Nephron progenitor cell (in vitro differentiated cells): ENCODE measurements at regions not wholly inside any gene's neighbourhood (a gene's known extent, or its start where the extent isn't known, plus 50 kb on each side); places are given as distances from the start of the nearest gene placed in this dataset.

Experiments
- DNase-seq: peaks from one replicate; pipeline ENCODE4 v3.0.0; 2021
- H3K27ac Mint-ChIP-seq: 2 replicates; pipeline ENCODE4 v1.8.0; 2021; ENCODE audit warnings: mild to moderate bottlenecking, moderate library complexity, mixed read lengths
- H3K27me3 Mint-ChIP-seq: 2 replicates; pipeline ENCODE4 v1.8.0; 2021; ENCODE audit warnings: mild to moderate bottlenecking, low read depth, mixed read lengths; ENCODE audit not compliant: poor library complexity
- H3K36me3 Mint-ChIP-seq: 2 replicates; pipeline ENCODE4 v1.8.0; 2021; ENCODE audit warnings: low read depth, mixed read lengths
- H3K4me1 Mint-ChIP-seq: 2 replicates; pipeline ENCODE4 v1.8.0; 2021; ENCODE audit warnings: mixed read lengths
- H3K4me3 Mint-ChIP-seq: 2 replicates; pipeline ENCODE4 v1.8.0; 2021; ENCODE audit warnings: mild to moderate bottlenecking, moderate library complexity, mixed read lengths
- H3K9me3 Mint-ChIP-seq: 2 replicates; pipeline ENCODE4 v1.8.0; 2021; ENCODE audit warnings: mild to moderate bottlenecking, moderate library complexity, mixed read lengths
- CTCF ChIP-seq: fragments of 200-600 bp; sonication (generic); IDR thresholded peaks from 2 replicates; pipeline ENCODE4 v1.5.0; 2021; ENCODE audit warnings: antibody characterized with exemption

GRCh38 chr20:5675103-5676091, 64.6 kb upstream of the GPCPD1 start:
- Mint-ChIP-seq H3K27me3 (peaks cover 8% of the 10 kb centered on the region), H3K27ac (no peak overlapping the region), H3K36me3 (no peaks in the 10 kb centered on the region), H3K4me3 (no peak overlapping the region), H3K9me3 (no peaks in the 10 kb centered on the region), H3K4me1 (no peaks in the 10 kb centered on the region)
- DNase-seq: no peak
- no peak for TF ChIP-seq CTCF

- H3K4me1 Mint-ChIP-seq: no peaks in the 10 kb centered on the region
- no peak overlapping the region for H3K4me3 Mint-ChIP-seq
- H3K36me3 Mint-ChIP-seq: no peaks in the 10 kb centered on the region
- TF ChIP-seq CTCF: no peak
- no peak for DNase-seq
- H3K9me3 Mint-ChIP-seq: no peaks in the 10 kb centered on the region
- peaks cover 12% of the 10 kb centered on the region for H3K27me3 Mint-ChIP-seq
- no peak overlapping the region for H3K27ac Mint-ChIP-seq
Measured at GRCh38 chr20:5674176-5674660, 63.4 kb upstream of the GPCPD1 start.

GRCh38 chr20:5670874-5671273, 60.1 kb upstream of the GPCPD1 start:
- Mint-ChIP-seq H3K9me3 (no peaks in the 10 kb centered on the region), H3K36me3 (no peaks in the 10 kb centered on the region), H3K4me1 (no peaks in the 10 kb centered on the region), H3K27me3 (peaks cover 19% of the 10 kb centered on the region), H3K27ac (no peak overlapping the region), H3K4me3 (no peak overlapping the region)
- no peak for TF ChIP-seq CTCF
- DNase-seq: no peak

GRCh38 chr20:5670036-5670536, 59.3 kb upstream of the GPCPD1 start:
- TF ChIP-seq CTCF: no peak
- no peak for DNase-seq
- Mint-ChIP-seq H3K27ac (no peak overlapping the region), H3K9me3 (no peaks in the 10 kb centered on the region), H3K4me3 (no peak overlapping the region), H3K4me1 (no peaks in the 10 kb centered on the region), H3K27me3 (peaks cover 21% of the 10 kb centered on the region), H3K36me3 (no peaks in the 10 kb centered on the region)

GRCh38 chr20:5668529-5668868, 57.7 kb upstream of the GPCPD1 start:
- Mint-ChIP-seq H3K36me3 (no peaks in the 10 kb centered on the region), H3K27ac (no peak overlapping the region), H3K27me3 (peaks cover 21% of the 10 kb centered on the region), H3K4me3 (no peak overlapping the region), H3K9me3 (no peaks in the 10 kb centered on the region), H3K4me1 (no peaks in the 10 kb centered on the region)
- TF ChIP-seq CTCF: no peak
- no peak for DNase-seq
